ENCODE measurements at regions not wholly inside any gene's neighbourhood (a gene's known extent, or its start where the extent isn't known, plus 50 kb on each side); places are given as distances from the start of the nearest gene placed in this dataset.

- H2BK20ac ChIP-seq (ENCODE audit: low read depth, low read length, poor library complexity, severe bottlenecking): no peak overlapping the region
- H4K20me1 ChIP-seq (ENCODE audit: control insufficient read depth, insufficient read depth, insufficient read length): no peaks in the 10 kb centered on the region
- no peak for DNase-seq
- no peak overlapping the region for H2BK5ac ChIP-seq (ENCODE audit: insufficient read length, low read length)
- H3K14ac ChIP-seq (ENCODE audit: insufficient read depth, low read length): no peak overlapping the region
- H3K4me3 Mint-ChIP-seq: no peak overlapping the region
- no peaks in the 10 kb centered on the region for H3K4me1 ChIP-seq (ENCODE audit: insufficient read depth, low read length)
- no peaks in the 10 kb centered on the region for H3K36me3 Mint-ChIP-seq (ENCODE audit: insufficient read depth in 1 of 3, low read depth in 3 of 3)
- no peak overlapping the region for H3K27ac Mint-ChIP-seq
- no peaks in the 10 kb centered on the region for H3K79me2 ChIP-seq (ENCODE audit: insufficient read depth, low read length)
- H2AK5ac ChIP-seq (ENCODE audit: insufficient read length, low read length): no peak overlapping the region
- H3K4me2 ChIP-seq (ENCODE audit: insufficient read depth, insufficient read length, low read length): no peak overlapping the region
- H2AFZ ChIP-seq (ENCODE audit: low read length): no peak overlapping the region
- no peak overlapping the region for H2BK12ac ChIP-seq (ENCODE audit: insufficient read length, low read depth, low read length)
- H3K27ac ChIP-seq (ENCODE audit: insufficient read length, low read depth, low read length): no peak overlapping the region
- no peaks in the 10 kb centered on the region for H3K27me3 Mint-ChIP-seq (ENCODE audit: low read depth)
- H3K9ac ChIP-seq (ENCODE audit: extremely low read depth, insufficient read length, low read length): no peak overlapping the region
- H3K9me3 Mint-ChIP-seq: no peaks in the 10 kb centered on the region
- no peak overlapping the region for H2BK15ac ChIP-seq (ENCODE audit: low read depth, low read length)
- H3K23ac ChIP-seq (ENCODE audit: insufficient read length, low read depth, low read length): no peak overlapping the region
- H3K18ac ChIP-seq (ENCODE audit: insufficient read length, low read depth, low read length): no peak overlapping the region
- H4K91ac ChIP-seq (ENCODE audit: insufficient read length, low read depth, low read length): no peak overlapping the region
- no peaks in the 10 kb centered on the region for H3K27me3 ChIP-seq (ENCODE audit: insufficient read depth, low read length)
- H2BK120ac ChIP-seq (ENCODE audit: low read depth, low read length, poor library complexity, severe bottlenecking): no peak overlapping the region
- H3K23me2 ChIP-seq (ENCODE audit: insufficient read length, low read depth, low read length, poor library complexity, severe bottlenecking): no peaks in the 10 kb centered on the region
- no peak overlapping the region for H3K4ac ChIP-seq (ENCODE audit: low read depth, low read length)
- no peak overlapping the region for H4K8ac ChIP-seq (replicated peaks; ENCODE audit: insufficient read length, low read depth, low read length)
- TF ChIP-seq CTCF (conservative IDR thresholded peaks at IDR 0.05): no peak
- no peak overlapping the region for H3T11ph ChIP-seq (ENCODE audit: low read length)
- no peaks in the 10 kb centered on the region for H3K9me3 ChIP-seq (ENCODE audit: control insufficient read depth, low read depth, low read length)
- H3K4me1 Mint-ChIP-seq: no peaks in the 10 kb centered on the region
- no peak overlapping the region for H3K56ac ChIP-seq (ENCODE audit: insufficient read length, low read depth, low read length)
- no peak overlapping the region for H4K5ac ChIP-seq (ENCODE audit: insufficient read length, low read depth, low read length)
- H3K79me1 ChIP-seq (ENCODE audit: insufficient read depth, low read depth, low read length, poor library complexity, severe bottlenecking): no peaks in the 10 kb centered on the region
These were observed 119.1 kb downstream of the ZPLD1 start for GRCh38 chr3:102553876-102554275.
